ENCODE measurements at regions not wholly inside any gene's neighbourhood (a gene's known extent, or its start where the extent isn't known, plus 50 kb on each side); places are given as distances from the start of the nearest gene placed in this dataset.

DNA sequence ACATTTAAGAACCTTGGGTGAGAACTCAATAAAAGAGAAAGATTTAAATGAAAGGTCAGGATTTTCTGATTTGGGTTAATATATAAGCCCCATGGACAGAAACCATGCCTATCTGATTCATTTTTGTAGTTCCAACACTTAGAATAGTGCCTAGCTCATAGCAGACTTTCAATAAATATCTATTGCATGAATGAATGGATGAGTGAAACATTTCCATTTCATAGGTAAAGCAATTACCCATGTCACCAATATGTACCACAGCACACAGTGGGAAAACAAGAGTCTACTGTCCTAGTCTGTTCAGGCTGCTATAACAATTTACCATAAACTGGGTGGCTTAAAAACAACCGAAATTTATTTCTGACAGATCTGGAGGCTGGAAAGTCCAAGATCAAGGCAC lies 63.9 kb upstream of the PTPN13 start:
- no peaks in the 10 kb centered on the region for H3K36me3 ChIP-seq (ENCODE audit: control insufficient read depth, low read depth, low read length)
- H3K27ac ChIP-seq (ENCODE audit: low read length), result no peak overlapping the region
- H3K27me3 ChIP-seq (ENCODE audit: control insufficient read depth, insufficient read depth, low read length), result no peaks in the 10 kb centered on the region

DNA sequence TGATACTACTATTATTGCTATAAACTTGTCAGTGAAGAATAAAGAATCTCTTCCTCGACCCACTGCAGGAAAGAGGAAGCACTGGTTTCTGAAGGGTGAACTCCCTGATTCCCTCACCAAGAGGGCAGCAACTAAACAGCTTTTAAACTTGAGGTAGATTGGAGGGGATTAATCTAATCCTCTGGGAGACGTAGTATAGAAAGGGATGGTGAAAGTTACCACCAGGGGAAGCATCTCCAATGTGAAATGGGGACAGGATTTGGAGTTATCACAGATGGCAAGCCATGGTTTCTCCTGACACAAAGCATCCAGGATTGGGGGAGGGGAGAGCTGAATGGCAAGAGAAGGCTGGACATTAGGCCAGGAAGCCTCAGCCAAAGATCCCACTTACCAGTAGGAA lies 62.7 kb upstream of the PTPN13 start:
- Histone ChIP-seq H3K9me3 (ENCODE audit: control insufficient read depth, low read depth, low read length) (no peaks in the 10 kb centered on the region), H3K36me3 (ENCODE audit: control insufficient read depth, low read depth, low read length) (no peaks in the 10 kb centered on the region), H3K4me1 (ENCODE audit: control insufficient read depth, low read depth, low read length) (no peaks in the 10 kb centered on the region), H3K27ac (ENCODE audit: low read length) (no peak overlapping the region), H3K9ac (ENCODE audit: low read length) (no peak overlapping the region), H3K27me3 (ENCODE audit: control insufficient read depth, insufficient read depth, low read length) (no peaks in the 10 kb centered on the region), H3K4me3 (ENCODE audit: low read length) (no peak overlapping the region)

More for the DNA sequence above, 63.9 kb upstream of the PTPN13 start:
- Histone ChIP-seq H3K9ac (ENCODE audit: low read length) (no peak overlapping the region), H3K4me1 (ENCODE audit: control insufficient read depth, low read depth, low read length) (no peaks in the 10 kb centered on the region), H3K4me3 (ENCODE audit: low read length) (no peak overlapping the region), H3K9me3 (ENCODE audit: control insufficient read depth, low read depth, low read length) (no peaks in the 10 kb centered on the region)

- H3K4me3 ChIP-seq (ENCODE audit: low read length), result no peak overlapping the region
- no peak overlapping the region for H3K9ac ChIP-seq (ENCODE audit: low read length)
- no peaks in the 10 kb centered on the region for H3K36me3 ChIP-seq (ENCODE audit: control insufficient read depth, low read depth, low read length)
- H3K27ac ChIP-seq (ENCODE audit: low read length), result no peak overlapping the region
- H3K27me3 ChIP-seq (ENCODE audit: control insufficient read depth, insufficient read depth, low read length), result no peaks in the 10 kb centered on the region
- no peaks in the 10 kb centered on the region for H3K9me3 ChIP-seq (ENCODE audit: control insufficient read depth, low read depth, low read length)
- H3K4me1 ChIP-seq (ENCODE audit: control insufficient read depth, low read depth, low read length), result no peaks in the 10 kb centered on the region
These were observed 61.3 kb upstream of the PTPN13 start for GRCh38 chr4:86532851-86533250.

- no peak overlapping the region for H3K4me3 ChIP-seq (ENCODE audit: low read length)
- no peak overlapping the region for H3K27ac ChIP-seq (ENCODE audit: low read length)
- H3K36me3 ChIP-seq (ENCODE audit: control insufficient read depth, low read depth, low read length), result no peaks in the 10 kb centered on the region
- no peaks in the 10 kb centered on the region for H3K27me3 ChIP-seq (ENCODE audit: control insufficient read depth, insufficient read depth, low read length)
- no peaks in the 10 kb centered on the region for H3K4me1 ChIP-seq (ENCODE audit: control insufficient read depth, low read depth, low read length)
- no peak overlapping the region for H3K9ac ChIP-seq (ENCODE audit: low read length)
- no peaks in the 10 kb centered on the region for H3K9me3 ChIP-seq (ENCODE audit: control insufficient read depth, low read depth, low read length)
These were observed 58.0 kb upstream of the PTPN13 start for GRCh38 chr4:86536151-86536550.

DNA sequence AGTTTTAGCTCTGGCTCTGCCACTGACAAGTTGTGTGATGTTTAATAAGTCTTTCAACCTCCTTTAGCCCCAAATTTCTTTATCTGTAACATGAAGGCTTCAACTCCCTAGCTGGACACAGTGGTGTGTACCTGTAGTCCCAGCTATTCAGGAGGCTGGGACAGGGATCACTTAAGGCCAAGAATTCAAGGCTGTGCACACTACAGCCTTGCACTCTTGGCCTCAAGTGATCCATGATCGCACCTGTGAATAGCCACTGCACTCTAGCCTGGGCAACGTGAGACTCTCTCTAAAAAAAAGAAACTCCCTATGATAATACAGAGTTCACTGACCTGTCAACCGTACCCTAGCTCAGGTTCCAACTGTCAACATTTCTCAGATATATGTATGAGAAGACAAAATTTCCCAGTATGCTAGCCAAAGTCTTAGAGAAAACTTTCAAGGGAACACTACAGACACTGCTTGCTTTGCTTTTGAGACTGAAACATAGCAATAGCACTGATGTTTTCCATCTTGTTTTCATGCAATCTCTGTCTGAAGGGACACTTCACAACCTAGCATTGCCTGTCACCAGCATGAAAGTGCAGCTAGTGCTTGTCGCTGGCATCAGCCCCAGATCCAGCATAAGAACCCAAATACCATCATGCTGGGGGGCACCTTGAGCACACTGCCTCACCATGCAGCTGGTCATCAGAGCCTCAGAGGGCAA lies 51.6 kb upstream of the PTPN13 start:
- H3K27ac ChIP-seq (ENCODE audit: low read length), result no peak overlapping the region
- H3K4me1 ChIP-seq (ENCODE audit: control insufficient read depth, low read depth, low read length), result peaks cover 7% of the 10 kb centered on the region
- no peaks in the 10 kb centered on the region for H3K36me3 ChIP-seq (ENCODE audit: control insufficient read depth, low read depth, low read length)

DNA sequence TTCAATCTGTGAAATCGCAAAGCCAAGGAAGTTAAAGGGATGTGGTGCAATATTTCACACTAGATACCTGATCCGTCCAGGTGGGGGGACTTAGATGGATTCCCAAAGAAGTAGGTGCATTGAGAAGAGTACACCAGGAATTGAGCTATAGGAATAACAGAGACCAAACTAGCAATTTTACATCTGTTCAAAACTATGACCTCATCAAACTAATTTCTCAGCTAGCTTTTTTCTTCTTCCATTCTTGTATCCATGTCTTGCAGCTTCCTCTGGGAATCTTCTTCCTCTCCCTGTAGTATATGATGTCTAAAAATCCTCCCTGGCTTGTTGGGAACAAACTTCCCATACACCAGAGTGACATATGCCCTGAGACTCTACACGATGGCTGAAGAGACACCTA lies 51.0 kb upstream of the PTPN13 start:
- H3K27ac ChIP-seq (ENCODE audit: low read length), result no peak overlapping the region
- no peaks in the 10 kb centered on the region for H3K36me3 ChIP-seq (ENCODE audit: control insufficient read depth, low read depth, low read length)
- H3K9ac ChIP-seq (ENCODE audit: low read length), result no peak overlapping the region
- H3K9me3 ChIP-seq (ENCODE audit: control insufficient read depth, low read depth, low read length), result no peaks in the 10 kb centered on the region
- H3K4me1 ChIP-seq (ENCODE audit: control insufficient read depth, low read depth, low read length), result peaks cover 7% of the 10 kb centered on the region
- H3K4me3 ChIP-seq (ENCODE audit: low read length), result no peak overlapping the region
- no peaks in the 10 kb centered on the region for H3K27me3 ChIP-seq (ENCODE audit: control insufficient read depth, insufficient read depth, low read length)

More for the DNA sequence above, 51.6 kb upstream of the PTPN13 start:
- Histone ChIP-seq H3K9ac (ENCODE audit: low read length) (no peak overlapping the region), H3K4me3 (ENCODE audit: low read length) (no peak overlapping the region), H3K27me3 (ENCODE audit: control insufficient read depth, insufficient read depth, low read length) (no peaks in the 10 kb centered on the region), H3K9me3 (ENCODE audit: control insufficient read depth, low read depth, low read length) (no peaks in the 10 kb centered on the region)

DNA sequence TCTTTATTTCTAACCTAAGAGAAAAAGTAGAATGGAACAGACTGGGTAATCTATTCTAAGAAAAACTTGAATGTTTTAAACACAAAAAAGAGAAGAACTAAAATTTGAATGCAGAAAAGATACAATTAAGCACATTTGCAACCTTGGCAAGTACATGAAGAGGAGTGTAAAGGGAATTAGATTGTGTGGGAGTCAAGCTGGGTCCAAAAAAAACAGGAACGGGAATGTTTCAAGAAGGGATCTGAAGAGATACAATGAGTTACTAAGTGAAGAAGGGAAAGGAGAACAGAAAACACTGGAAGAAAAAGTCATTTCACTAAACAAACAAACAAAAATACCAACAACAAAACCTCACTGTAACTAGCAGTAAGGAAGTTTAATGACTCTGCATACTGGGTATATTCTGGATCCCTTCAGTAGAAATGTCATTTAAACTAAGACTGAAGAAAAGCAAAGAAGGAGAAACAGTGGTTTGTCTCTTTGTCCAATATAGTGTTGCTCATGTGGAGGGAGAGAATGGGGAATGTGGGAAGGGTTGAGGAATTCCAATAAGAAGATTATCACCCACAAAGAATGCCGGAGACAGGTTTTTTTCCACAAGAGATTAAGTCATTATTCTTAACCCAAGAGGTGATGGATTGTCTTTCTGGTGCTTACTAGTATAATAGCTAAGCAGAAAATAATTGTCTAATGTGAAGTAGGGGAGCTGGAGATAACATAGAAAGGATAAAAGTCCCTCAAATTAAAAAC lies 50.4 kb upstream of the PTPN13 start:
- Histone ChIP-seq H3K27ac (ENCODE audit: low read length) (no peak overlapping the region), H3K27me3 (ENCODE audit: control insufficient read depth, insufficient read depth, low read length) (no peaks in the 10 kb centered on the region), H3K36me3 (ENCODE audit: control insufficient read depth, low read depth, low read length) (no peaks in the 10 kb centered on the region), H3K9ac (ENCODE audit: low read length) (no peak overlapping the region), H3K4me3 (ENCODE audit: low read length) (no peak overlapping the region), H3K4me1 (ENCODE audit: control insufficient read depth, low read depth, low read length) (peaks cover 7% of the 10 kb centered on the region), H3K9me3 (ENCODE audit: control insufficient read depth, low read depth, low read length) (no peaks in the 10 kb centered on the region)

- Histone ChIP-seq H3K4me3 (ENCODE audit: low read length) (no peak overlapping the region), H3K9me3 (ENCODE audit: control insufficient read depth, low read depth, low read length) (no peaks in the 10 kb centered on the region), H3K9ac (ENCODE audit: low read length) (no peak overlapping the region), H3K4me1 (ENCODE audit: control insufficient read depth, low read depth, low read length) (peaks cover 7% of the 10 kb centered on the region), H3K36me3 (ENCODE audit: control insufficient read depth, low read depth, low read length) (no peaks in the 10 kb centered on the region), H3K27me3 (ENCODE audit: control insufficient read depth, insufficient read depth, low read length) (no peaks in the 10 kb centered on the region), H3K27ac (ENCODE audit: low read length) (no peak overlapping the region)
These were observed 49.7 kb upstream of the PTPN13 start for GRCh38 chr4:86544310-86544966.

All from iPS-18a (cell line).